ENCODE measurements at regions not wholly inside any gene's neighbourhood (a gene's known extent, or its start where the extent isn't known, plus 50 kb on each side); places are given as distances from the start of the nearest gene placed in this dataset.

- ChIA-PET POLR2A (no interaction called here), CTCF (no interaction called here), SMC1A (ENCODE audit: uncharacterized antibody, unreplicated experiment) (no interaction called here), RAD21 (ENCODE audit: unreplicated experiment) (no interaction called here)
- no peak overlapping the region for H3K9ac ChIP-seq (ENCODE audit: control insufficient read depth, insufficient read depth, low read length)
- BruUV-seq (replicated peaks) = no TSS peak
- FAIRE-seq = no peak
- H3K9me3 ChIP-seq (replicated peaks; ENCODE audit: control insufficient read depth, insufficient read depth, low read length) = no peaks in the 10 kb centered on the region
- in situ Hi-C loops (cut with MboI) = no loop called here
- no peaks in the 10 kb centered on the region for H3K27me3 ChIP-seq (replicated peaks in 1 of 2; ENCODE audit: control insufficient read depth in 2 of 2, insufficient read depth in 2 of 2, low read length in 1 of 2)
- no peaks in the 10 kb centered on the region for H3K79me2 ChIP-seq (ENCODE audit: control insufficient read depth, insufficient read depth, low read length)
- no peak for ATAC-seq
- no peaks in the 10 kb centered on the region for H4K20me1 ChIP-seq (ENCODE audit: control insufficient read depth, insufficient read depth)
- H3K36me3 ChIP-seq (ENCODE audit: control insufficient read depth in 2 of 2, insufficient read depth in 2 of 2, low read length in 1 of 2) = no peaks in the 10 kb centered on the region
- intact Hi-C loops (cut with micrococcal nuclease; ENCODE audit: unreplicated experiment) = no loop called here
- no peak overlapping the region for H3K4me3 ChIP-seq
- WGBS (ENCODE audit: insufficient coverage, insufficient replicate concordance, low lambda C conversion rate, missing lambda C conversion rate) = 5% methylated on average over 3 of the region's 3 CpGs
- H3K4me1 ChIP-seq (ENCODE audit: control insufficient read depth, insufficient read depth, low read length) = no peaks in the 10 kb centered on the region
- H2AFZ ChIP-seq (ENCODE audit: control insufficient read depth, low read depth, low read length) = no peak overlapping the region
- H3K27ac ChIP-seq (ENCODE audit: control insufficient read depth, insufficient read depth) = no peak overlapping the region
- no peak overlapping the region for H3K4me2 ChIP-seq (ENCODE audit: control insufficient read depth, insufficient read depth)
- no peak for DNase-seq (ENCODE audit: low read depth, low spot score)
- TF ChIP-seq JUND (IDR thresholded peaks at IDR 0.05; ENCODE audit: low read depth, low read length) (no peak), HSF1 (IDR thresholded peaks at IDR 0.05; ENCODE audit: low read depth, low read length) (no peak), CHD4 (IDR thresholded peaks at IDR 0.05) (no peak), TAF1 (IDR thresholded peaks at IDR 0.05; ENCODE audit: borderline replicate concordance, low read depth, low read length) (no peak), TARDBP (IDR thresholded peaks at IDR 0.05; ENCODE audit: borderline replicate concordance) (no peak), KLF5 (IDR thresholded peaks at IDR 0.05; ENCODE audit: partially characterized antibody) (no peak), ASH2L (IDR thresholded peaks at IDR 0.05; ENCODE audit: borderline replicate concordance, low read depth) (no peak), TBL1XR1 (IDR thresholded peaks at IDR 0.05; ENCODE audit: low read depth, low read length) (no peak), HDAC6 (IDR thresholded peaks at IDR 0.05; ENCODE audit: unreplicated experiment) (no peak), RFX5 (IDR thresholded peaks at IDR 0.05; ENCODE audit: low read depth, low read length) (no peak), MXI1 (IDR thresholded peaks at IDR 0.05; ENCODE audit: low read depth, low read length) (no peak), WRNIP1 (IDR thresholded peaks at IDR 0.05; ENCODE audit: borderline replicate concordance, low read depth, low read length) (no peak), POLR2AphosphoS5 (IDR thresholded peaks at IDR 0.05; ENCODE audit: low read length) (no peak), POLR2A (IDR thresholded peaks at IDR 0.05; ENCODE audit: low read depth, low read length) (no peak)
- TF ChIP-seq, protein P1, sequence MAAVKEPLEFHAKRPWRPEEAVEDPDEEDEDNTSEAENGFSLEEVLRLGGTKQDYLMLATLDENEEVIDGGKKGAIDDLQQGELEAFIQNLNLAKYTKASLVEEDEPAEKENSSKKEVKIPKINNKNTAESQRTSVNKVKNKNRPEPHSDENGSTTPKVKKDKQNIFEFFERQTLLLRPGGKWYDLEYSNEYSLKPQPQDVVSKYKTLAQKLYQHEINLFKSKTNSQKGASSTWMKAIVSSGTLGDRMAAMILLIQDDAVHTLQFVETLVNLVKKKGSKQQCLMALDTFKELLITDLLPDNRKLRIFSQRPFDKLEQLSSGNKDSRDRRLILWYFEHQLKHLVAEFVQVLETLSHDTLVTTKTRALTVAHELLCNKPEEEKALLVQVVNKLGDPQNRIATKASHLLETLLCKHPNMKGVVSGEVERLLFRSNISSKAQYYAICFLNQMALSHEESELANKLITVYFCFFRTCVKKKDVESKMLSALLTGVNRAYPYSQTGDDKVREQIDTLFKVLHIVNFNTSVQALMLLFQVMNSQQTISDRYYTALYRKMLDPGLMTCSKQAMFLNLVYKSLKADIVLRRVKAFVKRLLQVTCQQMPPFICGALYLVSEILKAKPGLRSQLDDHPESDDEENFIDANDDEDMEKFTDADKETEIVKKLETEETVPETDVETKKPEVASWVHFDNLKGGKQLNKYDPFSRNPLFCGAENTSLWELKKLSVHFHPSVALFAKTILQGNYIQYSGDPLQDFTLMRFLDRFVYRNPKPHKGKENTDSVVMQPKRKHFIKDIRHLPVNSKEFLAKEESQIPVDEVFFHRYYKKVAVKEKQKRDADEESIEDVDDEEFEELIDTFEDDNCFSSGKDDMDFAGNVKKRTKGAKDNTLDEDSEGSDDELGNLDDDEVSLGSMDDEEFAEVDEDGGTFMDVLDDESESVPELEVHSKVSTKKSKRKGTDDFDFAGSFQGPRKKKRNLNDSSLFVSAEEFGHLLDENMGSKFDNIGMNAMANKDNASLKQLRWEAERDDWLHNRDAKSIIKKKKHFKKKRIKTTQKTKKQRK (IDR thresholded peaks at IDR 0.05; ENCODE audit: low read depth, low read length) = no peak
- TF ChIP-seq, protein P2, sequence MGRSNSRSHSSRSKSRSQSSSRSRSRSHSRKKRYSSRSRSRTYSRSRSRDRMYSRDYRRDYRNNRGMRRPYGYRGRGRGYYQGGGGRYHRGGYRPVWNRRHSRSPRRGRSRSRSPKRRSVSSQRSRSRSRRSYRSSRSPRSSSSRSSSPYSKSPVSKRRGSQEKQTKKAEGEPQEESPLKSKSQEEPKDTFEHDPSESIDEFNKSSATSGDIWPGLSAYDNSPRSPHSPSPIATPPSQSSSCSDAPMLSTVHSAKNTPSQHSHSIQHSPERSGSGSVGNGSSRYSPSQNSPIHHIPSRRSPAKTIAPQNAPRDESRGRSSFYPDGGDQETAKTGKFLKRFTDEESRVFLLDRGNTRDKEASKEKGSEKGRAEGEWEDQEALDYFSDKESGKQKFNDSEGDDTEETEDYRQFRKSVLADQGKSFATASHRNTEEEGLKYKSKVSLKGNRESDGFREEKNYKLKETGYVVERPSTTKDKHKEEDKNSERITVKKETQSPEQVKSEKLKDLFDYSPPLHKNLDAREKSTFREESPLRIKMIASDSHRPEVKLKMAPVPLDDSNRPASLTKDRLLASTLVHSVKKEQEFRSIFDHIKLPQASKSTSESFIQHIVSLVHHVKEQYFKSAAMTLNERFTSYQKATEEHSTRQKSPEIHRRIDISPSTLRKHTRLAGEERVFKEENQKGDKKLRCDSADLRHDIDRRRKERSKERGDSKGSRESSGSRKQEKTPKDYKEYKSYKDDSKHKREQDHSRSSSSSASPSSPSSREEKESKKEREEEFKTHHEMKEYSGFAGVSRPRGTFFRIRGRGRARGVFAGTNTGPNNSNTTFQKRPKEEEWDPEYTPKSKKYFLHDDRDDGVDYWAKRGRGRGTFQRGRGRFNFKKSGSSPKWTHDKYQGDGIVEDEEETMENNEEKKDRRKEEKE (IDR thresholded peaks at IDR 0.05) = no peak
Observed at GRCh38 chrX:68983004-68983857, 154.4 kb downstream of the EFNB1 start.

All from GM12878 (cell line).